ENCODE measurements at regions not wholly inside any gene's neighbourhood (a gene's known extent, or its start where the extent isn't known, plus 50 kb on each side); places are given as distances from the start of the nearest gene placed in this dataset.

GRCh38 chr6:11648436-11648775 lies 110.9 kb downstream of the TMEM170B start:
- TF ChIP-seq CREB5 (CRISPR knock-in tag; IDR thresholded peaks at IDR 0.05; ENCODE audit: low read depth) (no peak), ZNF8 (CRISPR knock-in tag; IDR thresholded peaks at IDR 0.05) (no peak), PPARA (CRISPR knock-in tag; IDR thresholded peaks at IDR 0.05; ENCODE audit: borderline replicate concordance) (no peak), OSR1 (CRISPR knock-in tag; IDR thresholded peaks at IDR 0.05) (no peak), ARNTL (CRISPR knock-in tag; IDR thresholded peaks at IDR 0.05; ENCODE audit: borderline replicate concordance, low read depth) (no peak), ZFP3 (CRISPR knock-in tag; IDR thresholded peaks at IDR 0.05) (no peak), ZFP30 (CRISPR knock-in tag; IDR thresholded peaks at IDR 0.05) (no peak), ESRRG (CRISPR knock-in tag; IDR thresholded peaks at IDR 0.05) (no peak), PATZ1 (CRISPR knock-in tag; IDR thresholded peaks at IDR 0.05; ENCODE audit: borderline replicate concordance) (no peak), ZNF70 (CRISPR knock-in tag; IDR thresholded peaks at IDR 0.05) (no peak), CSRNP3 (CRISPR knock-in tag; IDR thresholded peaks at IDR 0.05) (no peak), TOX (CRISPR knock-in tag; IDR thresholded peaks at IDR 0.05; ENCODE audit: borderline replicate concordance) (no peak), SNAI2 (CRISPR knock-in tag; IDR thresholded peaks at IDR 0.05) (no peak)

Data from SK-N-SH treated with all-trans-retinoic acid at 6 μM for 48 hours (cell line).